ENCODE measurements at regions not wholly inside any gene's neighbourhood (a gene's known extent, or its start where the extent isn't known, plus 50 kb on each side); places are given as distances from the start of the nearest gene placed in this dataset.
"Not testable (repeated sequence)": the region's sequence is repeated elsewhere in the genome, so short reads cannot be mapped to it uniquely, and the experiment has no call there.

- TF ChIP-seq EZH2phosphoT487 (IDR thresholded peaks at IDR 0.05; ENCODE audit: low read depth, severe bottlenecking, unreplicated experiment); EZH2 (IDR thresholded peaks at IDR 0.05; ENCODE audit: borderline replicate concordance): not testable (repeated sequence)
- TF ChIP-seq, protein P1, sequence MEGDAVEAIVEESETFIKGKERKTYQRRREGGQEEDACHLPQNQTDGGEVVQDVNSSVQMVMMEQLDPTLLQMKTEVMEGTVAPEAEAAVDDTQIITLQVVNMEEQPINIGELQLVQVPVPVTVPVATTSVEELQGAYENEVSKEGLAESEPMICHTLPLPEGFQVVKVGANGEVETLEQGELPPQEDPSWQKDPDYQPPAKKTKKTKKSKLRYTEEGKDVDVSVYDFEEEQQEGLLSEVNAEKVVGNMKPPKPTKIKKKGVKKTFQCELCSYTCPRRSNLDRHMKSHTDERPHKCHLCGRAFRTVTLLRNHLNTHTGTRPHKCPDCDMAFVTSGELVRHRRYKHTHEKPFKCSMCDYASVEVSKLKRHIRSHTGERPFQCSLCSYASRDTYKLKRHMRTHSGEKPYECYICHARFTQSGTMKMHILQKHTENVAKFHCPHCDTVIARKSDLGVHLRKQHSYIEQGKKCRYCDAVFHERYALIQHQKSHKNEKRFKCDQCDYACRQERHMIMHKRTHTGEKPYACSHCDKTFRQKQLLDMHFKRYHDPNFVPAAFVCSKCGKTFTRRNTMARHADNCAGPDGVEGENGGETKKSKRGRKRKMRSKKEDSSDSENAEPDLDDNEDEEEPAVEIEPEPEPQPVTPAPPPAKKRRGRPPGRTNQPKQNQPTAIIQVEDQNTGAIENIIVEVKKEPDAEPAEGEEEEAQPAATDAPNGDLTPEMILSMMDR (IDR thresholded peaks at IDR 0.05; ENCODE audit: poor library complexity): not testable (repeated sequence)
Observed at GRCh38 chr13:44682416-44682815, 106.3 kb upstream of the TSC22D1 start.
